Left ventricle myocardium superior (tissue), 1 donor: ENCODE measurements at regions not wholly inside any gene's neighbourhood (a gene's known extent, or its start where the extent isn't known, plus 50 kb on each side); places are given as distances from the start of the nearest gene placed in this dataset.

Experiments used
- ATAC-seq: fragments of 200-7000 bp; cut with Tn5 transposase; one replicate; pipeline ENCODE4 v1.9.1; 2020; ENCODE audit warnings: mild to moderate bottlenecking, moderate library complexity
- DNase-seq: peaks from one replicate; pipeline ENCODE4 v3.0.0-alpha.2; 2020
- intact Hi-C: fragments of 100-400 bp; cut with micrococcal nuclease; formaldehyde crosslinking; loops from one replicate; pipeline ENCODE4 v1.11.0; 2022
- donor health status: DM: no; HTN: yes; CAD: no; lungs with severe emphysema.

- intact Hi-C loops: no loop called here
- DNase-seq (no peak), ATAC-seq (no peak)
Measured at GRCh38 chr9:14522627-14523379, 170.4 kb downstream of the ZDHHC21 start.

GRCh38 chr9:14520341-14520740 lies 172.9 kb downstream of the ZDHHC21 start:
- ATAC-seq: no peak
- intact Hi-C loops: no loop called here

GRCh38 chr9:14517154-14517906 lies 175.9 kb downstream of the ZDHHC21 start:
- no peak for DNase-seq
- intact Hi-C loops: no loop called here
- ATAC-seq: no peak

More at GRCh38 chr9:14520341-14520740, 172.9 kb downstream of the ZDHHC21 start:
- no peak for DNase-seq

- DNase-seq: no peak
- intact Hi-C loops: no loop called here
- ATAC-seq: no peak
Measured at GRCh38 chr9:14516656-14517055, 176.6 kb downstream of the ZDHHC21 start.

GRCh38 chr9:14515571-14516198 lies 177.5 kb downstream of the ZDHHC21 start:
- ATAC-seq: no peak
- intact Hi-C loops: no loop called here
- no peak for DNase-seq

- no peak for ATAC-seq
- intact Hi-C loops: no loop called here
- no peak for DNase-seq
Measured at GRCh38 chr9:14515049-14515448, 178.2 kb downstream of the ZDHHC21 start.

GRCh38 chr9:14512942-14513341 lies 180.3 kb downstream of the ZDHHC21 start:
- intact Hi-C loops: no loop called here
- ATAC-seq: no peak
- no peak for DNase-seq

- ATAC-seq (no peak), DNase-seq (no peak)
- intact Hi-C loops: no loop called here
Measured at GRCh38 chr9:14511452-14511851, 181.8 kb downstream of the ZDHHC21 start.

- ATAC-seq (no peak), DNase-seq (no peak)
- intact Hi-C loops: no loop called here
Measured at GRCh38 chr9:14508884-14509283, 184.3 kb downstream of the ZDHHC21 start.

- ATAC-seq (no peak), DNase-seq (no peak)
- intact Hi-C loops: no loop called here
Measured at GRCh38 chr9:14501366-14501765, 187.4 kb upstream of the NFIB start.

GRCh38 chr9:14500705-14501104 lies 186.8 kb upstream of the NFIB start:
- DNase-seq: no peak
- no peak for ATAC-seq
- intact Hi-C loops: no loop called here

- DNase-seq (no peak), ATAC-seq (no peak)
- intact Hi-C loops: no loop called here
Measured at GRCh38 chr9:14499976-14500375, 186.0 kb upstream of the NFIB start.

- DNase-seq: no peak
- ATAC-seq: no peak
- intact Hi-C loops: no loop called here
Measured at GRCh38 chr9:14498824-14499223, 184.9 kb upstream of the NFIB start.

GRCh38 chr9:14497476-14497875 lies 183.5 kb upstream of the NFIB start:
- no peak for ATAC-seq
- intact Hi-C loops: no loop called here
- no peak for DNase-seq

GRCh38 chr9:14488421-14489190 lies 174.7 kb upstream of the NFIB start:
- intact Hi-C loops: loop anchor here (10.0 kb wide), 1 partner anchor 56 kb away; no protein-coding TSS in a partner anchor
- DNase-seq (no peak), ATAC-seq (no peak)

GRCh38 chr9:14487547-14488185 lies 173.7 kb upstream of the NFIB start:
- DNase-seq: no peak
- intact Hi-C loops: loop anchor here (10.0 kb wide), 1 partner anchor 57 kb away; no protein-coding TSS in a partner anchor
- ATAC-seq: no peak

- intact Hi-C loops: loop anchor here (10.0 kb wide), 1 partner anchor 59 kb away; no protein-coding TSS in a partner anchor
- DNase-seq (no peak), ATAC-seq (no peak)
Measured at GRCh38 chr9:14485366-14485765, 171.4 kb upstream of the NFIB start.

GRCh38 chr9:14482856-14483255 lies 168.9 kb upstream of the NFIB start:
- intact Hi-C loops: loop anchor here (10.0 kb wide), 1 partner anchor 62 kb away; no protein-coding TSS in a partner anchor
- DNase-seq (no peak), ATAC-seq (no peak)

- no peak for DNase-seq
- intact Hi-C loops: loop anchor here (10.0 kb wide), 1 partner anchor 64 kb away; no protein-coding TSS in a partner anchor
- no peak for ATAC-seq
Measured at GRCh38 chr9:14480526-14480925, 166.6 kb upstream of the NFIB start.
